DOHH2 (cell line): ENCODE measurements at regions not wholly inside any gene's neighbourhood (a gene's known extent, or its start where the extent isn't known, plus 50 kb on each side); places are given as distances from the start of the nearest gene placed in this dataset.

Experiments
- EZH2phosphoT487 ChIP-seq: fragments of 200-600 bp; sonication (generic); IDR thresholded peaks from 2 replicates; pipeline ENCODE4 v1.6.1; 2017; ENCODE audit warnings: borderline replicate concordance, mild to moderate bottlenecking, antibody characterized with exemption, low read length, moderate library complexity, mixed read lengths
- TF ChIP-seq, protein P1 (sequence below): fragments of 200-600 bp; sonication (generic); IDR thresholded peaks from one replicate; pipeline ENCODE4 v1.5.1; 2014; ENCODE audit warnings: antibody characterized with exemption, mild to moderate bottlenecking, low read depth, low read length; ENCODE audit not compliant: poor library complexity, severe bottlenecking

DNA sequence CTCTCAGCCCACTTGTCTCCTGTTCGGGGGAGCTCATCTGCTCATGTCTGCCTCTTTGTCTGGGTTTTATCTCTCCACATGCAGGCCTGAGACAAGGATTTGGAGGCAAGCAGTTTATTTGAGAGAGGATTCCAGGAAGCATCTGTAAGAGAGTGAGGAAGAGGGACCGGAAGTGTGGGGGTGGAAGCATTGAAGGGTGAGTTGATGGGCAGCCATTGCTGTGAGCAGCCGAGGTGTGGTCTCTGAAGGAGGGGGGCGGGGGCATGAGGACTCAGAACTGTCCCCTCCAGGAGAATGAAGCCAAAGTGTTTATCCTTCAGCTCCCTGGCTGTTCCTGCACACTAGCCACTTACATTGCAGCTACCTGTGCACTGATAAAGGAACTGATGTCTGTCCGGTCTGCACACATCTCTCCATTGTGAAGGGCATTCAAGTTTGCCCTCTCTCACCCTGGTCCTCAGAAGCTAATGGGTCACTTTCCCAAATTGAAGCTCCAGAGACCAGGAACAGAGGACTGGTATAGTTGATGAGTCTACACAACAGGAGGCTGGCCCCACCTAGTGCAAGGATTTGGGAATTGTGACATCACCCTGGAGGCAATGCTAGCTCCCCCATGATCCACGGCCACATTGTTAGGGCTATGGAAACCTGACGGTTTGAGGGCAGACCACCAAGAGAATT lies 100.5 kb upstream of the FOXA2 start:
- TF ChIP-seq, protein P1, sequence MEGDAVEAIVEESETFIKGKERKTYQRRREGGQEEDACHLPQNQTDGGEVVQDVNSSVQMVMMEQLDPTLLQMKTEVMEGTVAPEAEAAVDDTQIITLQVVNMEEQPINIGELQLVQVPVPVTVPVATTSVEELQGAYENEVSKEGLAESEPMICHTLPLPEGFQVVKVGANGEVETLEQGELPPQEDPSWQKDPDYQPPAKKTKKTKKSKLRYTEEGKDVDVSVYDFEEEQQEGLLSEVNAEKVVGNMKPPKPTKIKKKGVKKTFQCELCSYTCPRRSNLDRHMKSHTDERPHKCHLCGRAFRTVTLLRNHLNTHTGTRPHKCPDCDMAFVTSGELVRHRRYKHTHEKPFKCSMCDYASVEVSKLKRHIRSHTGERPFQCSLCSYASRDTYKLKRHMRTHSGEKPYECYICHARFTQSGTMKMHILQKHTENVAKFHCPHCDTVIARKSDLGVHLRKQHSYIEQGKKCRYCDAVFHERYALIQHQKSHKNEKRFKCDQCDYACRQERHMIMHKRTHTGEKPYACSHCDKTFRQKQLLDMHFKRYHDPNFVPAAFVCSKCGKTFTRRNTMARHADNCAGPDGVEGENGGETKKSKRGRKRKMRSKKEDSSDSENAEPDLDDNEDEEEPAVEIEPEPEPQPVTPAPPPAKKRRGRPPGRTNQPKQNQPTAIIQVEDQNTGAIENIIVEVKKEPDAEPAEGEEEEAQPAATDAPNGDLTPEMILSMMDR = no peak
- no peak for TF ChIP-seq EZH2phosphoT487
